ENCODE measurements at regions not wholly inside any gene's neighbourhood (a gene's known extent, or its start where the extent isn't known, plus 50 kb on each side); places are given as distances from the start of the nearest gene placed in this dataset.

GRCh38 chr13:64054321-64054720 lies 2638.7 kb upstream of the PCDH20 start:
- H3K4me1 ChIP-seq = no peaks in the 10 kb centered on the region
- no peak overlapping the region for H3K27ac ChIP-seq
- no peaks in the 10 kb centered on the region for H3K27me3 ChIP-seq
- TF ChIP-seq EP300 (IDR thresholded peaks at IDR 0.05) (no peak), POLR2A (IDR thresholded peaks at IDR 0.05) (no peak), CTCF (IDR thresholded peaks at IDR 0.05) (no peak), POLR2AphosphoS5 (IDR thresholded peaks at IDR 0.05) (no peak)
- H3K4me3 ChIP-seq = no peak overlapping the region
- WGBS = 50% methylated on average over 1 of the region's 1 CpG
- no peaks in the 10 kb centered on the region for H3K9me3 ChIP-seq
- no peak for DNase-seq (ENCODE audit: low spot score in 2 of 2)
- no peaks in the 10 kb centered on the region for H3K36me3 ChIP-seq

- no peaks in the 10 kb centered on the region for H3K27me3 ChIP-seq
- 75% methylated on average over 1 of the region's 1 CpG for WGBS
- TF ChIP-seq POLR2AphosphoS5 (IDR thresholded peaks at IDR 0.05) = no peak
- no peak for TF ChIP-seq EP300 (IDR thresholded peaks at IDR 0.05)
- TF ChIP-seq POLR2A (IDR thresholded peaks at IDR 0.05) = no peak
- no peak for TF ChIP-seq CTCF (IDR thresholded peaks at IDR 0.05)
Observed at GRCh38 chr13:64052521-64052920, 2636.9 kb upstream of the PCDH20 start.

GRCh38 chr13:64051278-64051677 lies 2635.6 kb upstream of the PCDH20 start:
- DNase-seq (ENCODE audit: low spot score in 2 of 2) = no peak
- TF ChIP-seq POLR2A (IDR thresholded peaks at IDR 0.05) = no peak
- no peak for TF ChIP-seq POLR2AphosphoS5 (IDR thresholded peaks at IDR 0.05)
- TF ChIP-seq EP300 (IDR thresholded peaks at IDR 0.05) = no peak
- TF ChIP-seq CTCF (IDR thresholded peaks at IDR 0.05) = no peak
- Histone ChIP-seq H3K36me3 (no peaks in the 10 kb centered on the region), H3K4me1 (no peaks in the 10 kb centered on the region), H3K4me3 (no peak overlapping the region), H3K9me3 (no peaks in the 10 kb centered on the region), H3K27me3 (no peaks in the 10 kb centered on the region), H3K27ac (no peak overlapping the region)

More at GRCh38 chr13:64052521-64052920, 2636.9 kb upstream of the PCDH20 start:
- Histone ChIP-seq H3K4me1 (no peaks in the 10 kb centered on the region), H3K27ac (no peak overlapping the region), H3K36me3 (no peaks in the 10 kb centered on the region), H3K9me3 (no peaks in the 10 kb centered on the region), H3K4me3 (no peak overlapping the region)
- DNase-seq (ENCODE audit: low spot score in 2 of 2) = no peak

GRCh38 chr13:64041296-64041695 lies 2625.6 kb upstream of the PCDH20 start:
- Histone ChIP-seq H3K36me3 (no peaks in the 10 kb centered on the region), H3K4me3 (no peak overlapping the region), H3K27ac (no peak overlapping the region), H3K4me1 (no peaks in the 10 kb centered on the region), H3K27me3 (no peaks in the 10 kb centered on the region), H3K9me3 (no peaks in the 10 kb centered on the region)
- TF ChIP-seq EP300 (IDR thresholded peaks at IDR 0.05) (no peak), CTCF (IDR thresholded peaks at IDR 0.05) (no peak), POLR2AphosphoS5 (IDR thresholded peaks at IDR 0.05) (no peak), POLR2A (IDR thresholded peaks at IDR 0.05) (no peak)
- WGBS = 35% methylated on average over 2 of the region's 2 CpGs
- no peak for DNase-seq (ENCODE audit: low spot score in 2 of 2)

GRCh38 chr13:64033921-64034320 lies 2618.3 kb upstream of the PCDH20 start:
- no peaks in the 10 kb centered on the region for H3K9me3 ChIP-seq
- DNase-seq (ENCODE audit: low spot score in 2 of 2) = no peak
- H3K27ac ChIP-seq = no peak overlapping the region
- no peak overlapping the region for H3K4me3 ChIP-seq
- H3K27me3 ChIP-seq = no peaks in the 10 kb centered on the region
- no peak for TF ChIP-seq POLR2A (IDR thresholded peaks at IDR 0.05)
- no peak for TF ChIP-seq POLR2AphosphoS5 (IDR thresholded peaks at IDR 0.05)
- TF ChIP-seq CTCF (IDR thresholded peaks at IDR 0.05) = no peak
- no peak for TF ChIP-seq EP300 (IDR thresholded peaks at IDR 0.05)
- H3K4me1 ChIP-seq = no peaks in the 10 kb centered on the region
- no peaks in the 10 kb centered on the region for H3K36me3 ChIP-seq
- whole genome bisulfite sequencing = 96% methylated on average over 1 of the region's 1 CpG

Measured in suprapubic skin (tissue), 4 donors.